ENCODE measurements at regions not wholly inside any gene's neighbourhood (a gene's known extent, or its start where the extent isn't known, plus 50 kb on each side); places are given as distances from the start of the nearest gene placed in this dataset.

GRCh38 chr10:52437205-52437646 lies 123.1 kb downstream of the DKK1 start:
- Histone ChIP-seq H2BK5ac (ENCODE audit: low read depth, low read length, poor library complexity, severe bottlenecking) (peak overlapping the region; percentile 94), H2BK20ac (ENCODE audit: low read depth, low read length) (peak overlapping the region; percentile 72), H2AK5ac (ENCODE audit: low read depth, low read length) (peak overlapping the region; percentile 91), H3K36me3 (ENCODE audit: control insufficient read depth, insufficient read depth, low read length) (no peaks in the 10 kb centered on the region), H3K27me3 (ENCODE audit: control insufficient read depth, insufficient read depth, low read length) (no peaks in the 10 kb centered on the region), H3K4me3 (ENCODE audit: insufficient read depth, low read depth, low read length) (no peak overlapping the region), H3K27ac (ENCODE audit: insufficient read depth, low read length) (peak overlapping the region; percentile 40; the same call in 1 of the 2 replicates), H2AFZ (replicated peaks; ENCODE audit: low read length, poor library complexity) (no peak overlapping the region), H3K9me1 (ENCODE audit: insufficient read depth, low read length) (0 out of 2 replicates have a peak, but pooled peaks cover 3% of the 10 kb centered on the region), H3K23ac (ENCODE audit: low read depth, low read length) (0 out of 2 replicates have a peak overlapping the region, but pooled peaks have one; percentile 13), H4K8ac (ENCODE audit: low read depth in 2 of 2, low read length in 2 of 2) (peak overlapping the region; percentile 74 to 82; a peak in 2 of 4 replicates), H3K9me3 (ENCODE audit: control insufficient read depth, insufficient read depth, low read length) (no peaks in the 10 kb centered on the region), H3K14ac (replicated peaks; ENCODE audit: low read depth, low read length) (peak overlapping the region; percentile 81), H3K4me2 (ENCODE audit: low read depth, low read length) (no peak overlapping the region), H3K4me1 (ENCODE audit: control insufficient read depth, insufficient read depth, low read length) (no peaks in the 10 kb centered on the region; the same call in 1 of the 2 replicates), H2BK120ac (ENCODE audit: low read depth, low read length) (peak overlapping the region; percentile 62), H4K20me1 (ENCODE audit: insufficient read depth, low read length) (no peaks in the 10 kb centered on the region), H2BK15ac (ENCODE audit: low read depth, low read length) (peak overlapping the region; percentile 99), H4K91ac (ENCODE audit: insufficient read depth, low read depth, low read length) (peak overlapping the region; percentile 46), H3K56ac (ENCODE audit: extremely low read depth, insufficient read depth, low read length) (no peak overlapping the region), H4K5ac (ENCODE audit: low read depth, low read length) (peak overlapping the region; percentile 53), H3K9ac (ENCODE audit: low read depth, low read length) (no peak overlapping the region), H3K79me1 (ENCODE audit: low read depth in 1 of 2, low read length in 2 of 2) (no peaks in the 10 kb centered on the region), H3K4ac (ENCODE audit: low read depth, low read length) (peak overlapping the region; percentile 78), H2AK9ac (replicated peaks; ENCODE audit: low read depth, low read length, poor library complexity) (no peak overlapping the region), H3K18ac (ENCODE audit: low read depth, low read length) (peak overlapping the region; percentile 85; the same call in 1 of the 2 replicates)
- in situ Hi-C loops (cut with MboI; ENCODE audit: low sequenced_read_pairs) = no loop called here
- no TSS peak for BruUV-seq (replicated peaks)
- TF ChIP-seq NFE2L2 (IDR thresholded peaks at IDR 0.05; ENCODE audit: low read depth, low read length) (no peak), FOS (IDR thresholded peaks at IDR 0.05; ENCODE audit: low read depth, low read length) (no peak), MXI1 (IDR thresholded peaks at IDR 0.05; ENCODE audit: borderline replicate concordance, low read depth, low read length) (no peak), CEBPB (IDR thresholded peaks at IDR 0.05; ENCODE audit: low read depth, low read length) (no peak), RFX5 (IDR thresholded peaks at IDR 0.05; ENCODE audit: low read depth, low read length) (no peak), POLR2A (IDR thresholded peaks at IDR 0.05; ENCODE audit: low read depth, low read length) (no peak), BHLHE40 (IDR thresholded peaks at IDR 0.05; ENCODE audit: low read depth, low read length) (no peak), MAZ (IDR thresholded peaks at IDR 0.05; ENCODE audit: borderline replicate concordance, low read depth, low read length) (no peak), CHD1 (IDR thresholded peaks at IDR 0.05; ENCODE audit: low read depth, low read length) (no peak), RCOR1 (IDR thresholded peaks at IDR 0.05; ENCODE audit: insufficient replicate concordance, low read length) (no peak), MAFK (IDR thresholded peaks at IDR 0.05; ENCODE audit: low read depth, low read length) (no peak), USF2 (IDR thresholded peaks at IDR 0.05; ENCODE audit: low read depth, low read length) (no peak), ELK1 (IDR thresholded peaks at IDR 0.05; ENCODE audit: borderline replicate concordance, low read depth, low read length) (no peak), RAD21 (IDR thresholded peaks at IDR 0.05; ENCODE audit: low read length) (no peak), SMC3 (IDR thresholded peaks at IDR 0.05; ENCODE audit: low read depth, low read length) (no peak), CTCF (conservative IDR thresholded peaks at IDR 0.05; ENCODE audit: low read depth, low read length) (no peak)
- dilution Hi-C loops (cut with HindIII; ENCODE audit: low sequenced_read_pairs, unreplicated experiment) = no loop called here
- CTCF ChIA-PET = no interaction called here
- DNase-seq (peak; percentile 2), ATAC-seq (ENCODE audit: low read depth) (no peak; the same call in 1 of the 2 replicates)
- POLR2A ChIA-PET (ENCODE audit: unreplicated experiment) = no interaction called here
- no CpG with 5 or more reads among the region's 1 CpG for WGBS, 2 experiments (ENCODE audit: extremely low coverage in 2 of 2, insufficient read length in 1 of 2)
- intact Hi-C loops (cut with micrococcal nuclease) = no loop called here

Data from IMR-90 (cell line).